Breast epithelium (tissue), 3 donors: ENCODE measurements at regions not wholly inside any gene's neighbourhood (a gene's known extent, or its start where the extent isn't known, plus 50 kb on each side); places are given as distances from the start of the nearest gene placed in this dataset.

ENCODE experiments used
- CTCF ChIP-seq, 3 donors: fragments of 450-650 bp; IDR thresholded peaks; one replicate each; pipeline ENCODE4 v1.5.1; 2016 to 2017; ENCODE audit warnings: antibody characterized with exemption in 3 of 3, mild to moderate bottlenecking in 3 of 3, moderate library complexity in 3 of 3
- POLR2A ChIP-seq: fragments of 450-650 bp; IDR thresholded peaks from one replicate; pipeline ENCODE4 v1.6.1; 2016; ENCODE audit warnings: antibody characterized with exemption, mild to moderate bottlenecking, moderate library complexity

- no peak for TF ChIP-seq POLR2A
- no peak for TF ChIP-seq CTCF (IDR thresholded peaks at IDR 0.05)
Measured at GRCh38 chr12:113702276-113702675, 230.6 kb upstream of the LHX5 start.
